Left ventricle myocardium inferior (tissue), 1 donor: ENCODE measurements at regions not wholly inside any gene's neighbourhood (a gene's known extent, or its start where the extent isn't known, plus 50 kb on each side); places are given as distances from the start of the nearest gene placed in this dataset.

Experiments used
- DNase-seq: peaks from one replicate; pipeline ENCODE4 v3.0.0-alpha.2; 2020
- H3K27ac ChIP-seq: fragments of 200-600 bp; replicated peaks from 2 replicates; pipeline ENCODE4 v1.8.0; 2021
- H3K27me3 ChIP-seq: fragments of 200-600 bp; 2 replicates; pipeline ENCODE4 v1.8.0; 2021; ENCODE audit warnings: low read depth
- H3K36me3 ChIP-seq: fragments of 200-600 bp; 2 replicates; pipeline ENCODE4 v1.8.0; 2021
- H3K4me1 ChIP-seq: fragments of 200-600 bp; 2 replicates; pipeline ENCODE4 v1.8.0; 2021
- H3K4me3 ChIP-seq: fragments of 200-600 bp; 2 replicates; pipeline ENCODE4 v1.8.0; 2021; ENCODE audit warnings: mild to moderate bottlenecking, moderate library complexity
- H3K9me3 ChIP-seq: fragments of 200-600 bp; replicated peaks from 2 replicates; pipeline ENCODE4 v1.8.0; 2021
- intact Hi-C: fragments of 100-400 bp; cut with micrococcal nuclease; formaldehyde crosslinking; loops from one replicate; pipeline ENCODE4 v1.11.0; 2022
- TF ChIP-seq, protein P1 (sequence below): fragments of 200-600 bp; IDR thresholded peaks from 2 replicates; pipeline ENCODE4 v1.8.0; 2021; ENCODE audit warnings: antibody characterized with exemption, mild to moderate bottlenecking, borderline replicate concordance
- donor health status: DM: no; HTN: yes; CAD: no; lungs with severe emphysema.

DNA sequence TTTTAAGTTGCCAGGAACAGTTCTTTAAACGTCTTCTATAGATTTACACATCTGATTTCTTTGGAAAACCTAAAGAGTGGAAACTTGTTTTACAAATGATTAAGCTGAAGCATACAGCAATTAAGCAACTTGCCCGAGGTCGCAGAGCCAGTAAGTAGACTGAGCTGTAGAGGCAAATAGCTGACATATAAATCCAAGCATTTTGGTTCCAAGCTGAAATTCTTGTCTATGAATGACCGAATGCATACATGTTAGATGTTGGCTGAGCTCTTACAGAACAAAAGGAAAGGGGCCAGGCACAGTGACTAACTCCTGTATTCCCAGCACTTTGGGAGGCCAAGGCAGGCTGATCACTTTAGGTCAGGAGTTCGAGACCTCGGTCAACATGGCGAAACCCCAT, 101.8 kb upstream of the SGK1 start:
- Histone ChIP-seq H3K9me3 (no peaks in the 10 kb centered on the region), H3K36me3 (no peaks in the 10 kb centered on the region), H3K4me3 (no peak overlapping the region), H3K27me3 (no peaks in the 10 kb centered on the region), H3K27ac (no peak overlapping the region), H3K4me1 (peaks cover 7% of the 10 kb centered on the region)
- TF ChIP-seq, protein P1, sequence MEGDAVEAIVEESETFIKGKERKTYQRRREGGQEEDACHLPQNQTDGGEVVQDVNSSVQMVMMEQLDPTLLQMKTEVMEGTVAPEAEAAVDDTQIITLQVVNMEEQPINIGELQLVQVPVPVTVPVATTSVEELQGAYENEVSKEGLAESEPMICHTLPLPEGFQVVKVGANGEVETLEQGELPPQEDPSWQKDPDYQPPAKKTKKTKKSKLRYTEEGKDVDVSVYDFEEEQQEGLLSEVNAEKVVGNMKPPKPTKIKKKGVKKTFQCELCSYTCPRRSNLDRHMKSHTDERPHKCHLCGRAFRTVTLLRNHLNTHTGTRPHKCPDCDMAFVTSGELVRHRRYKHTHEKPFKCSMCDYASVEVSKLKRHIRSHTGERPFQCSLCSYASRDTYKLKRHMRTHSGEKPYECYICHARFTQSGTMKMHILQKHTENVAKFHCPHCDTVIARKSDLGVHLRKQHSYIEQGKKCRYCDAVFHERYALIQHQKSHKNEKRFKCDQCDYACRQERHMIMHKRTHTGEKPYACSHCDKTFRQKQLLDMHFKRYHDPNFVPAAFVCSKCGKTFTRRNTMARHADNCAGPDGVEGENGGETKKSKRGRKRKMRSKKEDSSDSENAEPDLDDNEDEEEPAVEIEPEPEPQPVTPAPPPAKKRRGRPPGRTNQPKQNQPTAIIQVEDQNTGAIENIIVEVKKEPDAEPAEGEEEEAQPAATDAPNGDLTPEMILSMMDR: no peak
- intact Hi-C loops: no loop called here
- DNase-seq: no peak

DNA sequence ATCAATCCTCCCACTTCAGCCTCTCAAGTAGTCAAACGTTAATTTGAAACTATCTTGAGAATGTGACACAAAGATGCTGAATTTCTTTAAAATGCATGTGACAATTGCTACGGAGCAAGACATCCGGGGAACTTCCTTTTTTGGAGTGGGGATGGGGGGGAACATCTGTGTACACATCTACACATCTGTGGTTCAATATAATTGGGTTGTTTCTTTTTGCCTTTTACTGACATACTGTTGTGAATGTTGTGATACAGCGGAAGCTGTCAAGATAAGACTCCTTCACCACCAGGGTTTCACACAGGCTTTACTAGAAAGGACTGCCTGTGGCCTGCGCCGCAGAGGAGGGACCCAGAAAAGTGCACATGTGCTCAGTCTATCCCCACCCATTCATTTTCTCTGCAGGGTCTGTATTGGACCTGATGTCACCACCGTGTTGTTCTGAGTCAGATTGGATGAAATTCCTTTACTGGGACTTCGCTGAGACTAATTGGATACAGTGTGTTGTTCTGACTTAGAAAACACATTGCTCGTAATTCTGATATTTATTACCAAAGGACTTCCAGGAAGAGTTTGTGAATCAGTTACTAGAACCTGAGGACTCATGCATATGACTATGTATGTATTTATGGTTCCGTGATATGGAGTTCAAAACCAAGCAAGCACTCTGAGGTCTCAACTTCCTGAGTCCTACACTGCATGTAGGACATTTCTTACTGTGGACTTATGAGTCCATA, 98.7 kb upstream of the SGK1 start:
- peaks cover 20% of the 10 kb centered on the region for H3K9me3 ChIP-seq
- peaks cover 4% of the 10 kb centered on the region for H3K27me3 ChIP-seq
- DNase-seq: no peak
- H3K4me1 ChIP-seq: peaks cover 7% of the 10 kb centered on the region
- no peaks in the 10 kb centered on the region for H3K36me3 ChIP-seq
- intact Hi-C loops: no loop called here
- H3K4me3 ChIP-seq: no peak overlapping the region
- no peak overlapping the region for H3K27ac ChIP-seq
- TF ChIP-seq, protein P1: no peak

DNA sequence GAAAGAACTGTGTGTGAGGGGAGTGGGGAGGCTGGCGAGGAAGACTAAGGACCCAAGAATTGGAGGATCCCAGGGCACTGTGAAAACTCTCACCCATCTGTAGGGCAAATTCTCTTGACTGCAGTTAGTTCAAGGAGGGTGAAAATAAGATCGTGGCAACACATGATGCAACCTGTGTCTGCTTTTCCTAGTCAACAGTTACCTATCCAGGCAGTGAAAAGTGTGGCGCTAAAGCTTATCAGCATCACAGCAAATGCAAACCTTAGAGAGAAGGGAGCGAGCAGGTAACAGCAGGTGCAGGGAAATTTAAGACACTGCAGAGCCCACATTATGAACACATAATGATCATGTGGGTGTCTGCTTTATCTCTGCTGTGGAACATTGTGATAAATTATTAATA, 97.7 kb upstream of the SGK1 start:
- intact Hi-C loops: no loop called here
- H3K27ac ChIP-seq: peak overlapping the region; percentile 84
- peaks cover 7% of the 10 kb centered on the region for H3K4me1 ChIP-seq
- peaks cover 30% of the 10 kb centered on the region for H3K9me3 ChIP-seq
- peaks cover 4% of the 10 kb centered on the region for H3K27me3 ChIP-seq
- no peak for DNase-seq
- H3K36me3 ChIP-seq: no peaks in the 10 kb centered on the region
- TF ChIP-seq, protein P1: no peak
- no peak overlapping the region for H3K4me3 ChIP-seq

DNA sequence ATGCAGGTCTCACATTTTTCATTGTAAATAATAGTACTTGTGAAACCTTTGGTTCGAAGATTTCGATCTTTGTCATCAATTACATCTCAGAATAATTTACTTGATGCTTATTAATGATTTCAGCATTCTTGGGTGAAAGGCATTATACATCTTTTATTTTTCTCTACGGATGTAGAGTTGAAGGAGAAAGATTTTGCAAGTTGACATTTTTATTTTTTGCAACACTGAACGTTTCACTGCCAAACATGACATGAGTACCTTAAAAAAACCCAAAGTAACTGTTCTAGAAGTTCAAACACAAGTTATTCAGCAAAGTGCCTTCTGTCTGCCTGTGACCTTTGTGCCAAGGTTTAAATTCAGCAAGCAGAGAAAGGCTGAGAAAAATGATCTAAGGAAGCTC, 97.3 kb upstream of the SGK1 start:
- intact Hi-C loops: no loop called here
- H3K36me3 ChIP-seq: no peaks in the 10 kb centered on the region
- DNase-seq: no peak
- H3K27me3 ChIP-seq: peaks cover 4% of the 10 kb centered on the region
- TF ChIP-seq, protein P1: no peak
- H3K4me1 ChIP-seq: peaks cover 7% of the 10 kb centered on the region
- H3K9me3 ChIP-seq: peaks cover 30% of the 10 kb centered on the region
- no peak overlapping the region for H3K4me3 ChIP-seq
- H3K27ac ChIP-seq: peak overlapping the region; percentile 84

DNA sequence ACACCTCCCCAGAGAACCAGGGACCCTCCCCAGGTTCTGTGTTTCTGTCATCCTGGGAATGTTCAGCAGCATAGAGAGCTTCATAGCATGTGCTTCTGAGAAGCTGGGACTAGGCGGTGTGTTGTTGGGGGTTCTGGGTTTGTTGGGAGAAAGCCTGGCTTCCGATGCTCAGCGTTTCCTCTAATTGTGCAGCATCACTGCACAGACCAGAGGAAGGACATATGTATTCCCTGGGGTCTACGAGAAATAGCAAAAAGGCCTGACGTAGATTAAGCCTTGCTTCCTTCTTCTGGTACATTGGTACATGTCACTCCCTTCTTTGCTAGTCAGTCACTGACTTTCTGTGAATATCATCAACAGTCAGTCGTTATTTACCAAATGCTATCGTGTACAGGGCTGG, 96.9 kb upstream of the SGK1 start:
- Histone ChIP-seq H3K27me3 (peaks cover 4% of the 10 kb centered on the region), H3K9me3 (peaks cover 30% of the 10 kb centered on the region), H3K27ac (peak overlapping the region; percentile 84), H3K4me3 (no peak overlapping the region), H3K36me3 (no peaks in the 10 kb centered on the region), H3K4me1 (peaks cover 7% of the 10 kb centered on the region)
- intact Hi-C loops: no loop called here
- TF ChIP-seq, protein P1: no peak
- DNase-seq: no peak
